Renal cortex interstitium (tissue), 11 donors: ENCODE measurements at regions not wholly inside any gene's neighbourhood (a gene's known extent, or its start where the extent isn't known, plus 50 kb on each side); places are given as distances from the start of the nearest gene placed in this dataset.
"Not testable (repeated sequence)": the region's sequence is repeated elsewhere in the genome, so short reads cannot be mapped to it uniquely, and the experiment has no call there.

ENCODE experiments used
- DNase-seq, 11 donors: peaks; one replicate each; pipeline ENCODE4 v3.0.0-alpha.2; 2013; ENCODE audit warnings: low read depth in 9 of 11, low spot score in 4 of 11; ENCODE audit errors: extremely low read depth in 1 of 11

DNA sequence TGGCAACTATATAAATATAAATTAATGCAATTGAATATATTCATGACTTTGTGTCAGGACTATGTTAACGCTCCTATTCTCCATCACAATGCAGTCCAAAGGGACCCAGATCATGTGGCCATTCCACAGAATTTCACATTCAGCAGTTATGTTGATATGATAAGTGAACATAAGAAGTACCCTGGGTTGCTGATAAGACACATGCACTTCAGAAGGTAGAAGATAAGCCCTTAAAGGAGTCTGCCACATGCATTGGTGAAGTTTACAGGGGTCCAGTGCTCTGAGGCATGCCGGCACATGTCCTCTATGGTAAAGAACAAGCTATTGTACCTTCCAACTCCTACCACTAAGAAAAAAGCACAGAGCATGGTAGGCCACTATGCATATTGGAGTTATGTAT, 76.4 kb downstream of the PHAX start:
- no peak for DNase-seq

DNA sequence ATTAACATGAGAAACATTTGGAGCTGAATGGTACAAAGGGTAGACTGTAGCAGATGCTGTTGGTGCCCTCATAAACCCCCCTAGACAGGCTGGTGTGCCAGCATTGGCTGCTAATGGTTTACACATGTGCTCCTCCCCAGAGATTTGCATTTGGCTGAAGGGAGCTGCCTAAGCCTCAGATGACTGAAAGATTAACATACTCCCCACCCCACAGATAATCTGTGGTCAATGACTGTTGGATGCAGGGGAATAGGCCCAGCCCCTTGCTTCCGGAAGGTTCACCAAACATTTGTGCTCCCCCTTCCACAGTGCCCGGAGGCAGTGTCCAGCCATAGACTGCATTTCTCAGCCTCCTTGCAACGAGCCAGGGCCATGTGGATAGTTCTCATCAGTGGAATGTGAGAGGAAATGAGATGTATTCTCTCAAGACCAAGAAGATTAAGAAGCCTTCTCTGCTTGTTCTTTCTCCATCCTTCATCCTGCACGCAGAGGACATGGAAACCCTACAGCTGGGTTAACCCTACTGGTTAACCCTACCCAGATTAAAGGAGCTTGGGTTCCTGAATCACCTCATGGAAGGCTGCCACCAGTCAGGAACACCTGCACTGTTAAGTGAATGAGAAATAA, 79.6 kb downstream of the PHAX start:
- DNase-seq: no peak

DNA sequence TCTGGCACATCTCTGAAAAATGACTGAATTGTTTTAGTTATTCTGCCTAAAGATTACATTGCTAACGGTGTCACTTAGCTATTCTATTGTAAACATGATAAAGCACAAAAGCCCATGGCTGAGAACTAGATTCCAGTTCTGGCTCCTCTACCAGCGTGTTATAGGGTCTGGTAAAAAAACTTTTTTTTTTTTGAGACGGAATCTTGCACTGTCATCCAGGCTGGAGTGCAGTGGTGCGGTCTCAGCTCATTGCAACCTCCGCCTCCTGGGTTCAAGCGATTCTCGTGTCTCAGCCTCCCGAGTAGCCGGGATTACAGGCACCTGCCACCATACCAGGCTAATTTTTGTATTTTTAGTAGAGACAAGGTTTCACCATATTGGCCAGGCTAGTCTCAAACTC, 80.6 kb downstream of the PHAX start:
- DNase-seq: not testable (repeated sequence)

DNA sequence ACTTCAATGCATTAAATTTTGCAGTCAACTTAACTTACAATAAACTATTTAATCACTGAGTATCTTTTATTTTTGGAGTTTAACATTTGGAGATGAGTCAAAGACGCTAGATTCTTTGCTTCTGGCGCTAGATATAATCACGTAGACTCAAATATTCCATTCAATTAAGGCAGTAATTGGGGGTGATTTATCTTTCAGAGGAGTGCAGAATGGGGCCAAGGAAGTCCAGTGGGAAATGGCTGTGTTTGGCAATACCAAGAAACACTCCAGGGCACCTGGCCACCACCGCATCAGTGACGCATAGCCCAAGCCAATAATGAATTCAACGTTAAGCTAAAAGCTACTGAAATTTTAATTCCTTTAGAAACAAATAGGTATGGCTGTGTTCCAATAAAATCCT, 81.2 kb downstream of the PHAX start:
- DNase-seq: no peak

DNA sequence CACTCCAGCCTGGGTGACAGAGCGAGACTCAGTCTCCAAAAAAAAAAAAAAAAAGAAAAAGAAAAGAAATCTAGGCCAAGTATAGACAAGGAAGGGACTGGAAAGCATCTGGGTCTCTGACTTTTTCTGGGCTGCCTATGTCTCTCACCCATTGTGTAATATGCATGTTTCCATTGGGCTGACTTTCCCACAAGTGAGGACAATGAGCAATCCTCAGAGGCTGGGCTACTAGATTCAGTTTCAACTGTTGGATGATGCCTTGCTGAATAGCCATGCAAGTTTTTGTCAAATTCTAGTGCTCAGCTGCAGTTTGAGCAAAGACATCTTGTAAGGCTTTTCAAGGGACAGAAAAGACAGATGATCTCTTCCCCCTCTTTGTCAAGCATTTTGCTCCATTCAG, 82.1 kb downstream of the PHAX start:
- no peak for DNase-seq

DNA sequence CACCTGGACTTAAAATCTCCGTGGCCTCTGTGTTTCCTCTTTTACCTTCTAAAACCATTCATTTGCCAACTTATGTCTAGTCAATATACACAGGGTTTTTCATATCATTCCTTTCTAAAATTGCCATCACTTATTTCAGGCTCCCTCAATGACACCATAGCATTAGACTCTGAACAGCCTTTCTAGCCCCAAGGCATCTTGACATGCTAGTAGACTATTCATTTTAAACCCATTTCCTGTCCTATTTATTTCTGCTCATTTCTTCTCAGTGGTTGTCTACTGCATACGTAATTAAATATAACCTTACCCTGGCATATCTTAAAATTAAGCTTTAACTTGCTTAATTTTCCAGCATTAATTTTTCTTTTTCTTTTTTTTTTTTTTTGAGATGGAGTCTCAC, 83.2 kb downstream of the PHAX start:
- DNase-seq: no peak

DNA sequence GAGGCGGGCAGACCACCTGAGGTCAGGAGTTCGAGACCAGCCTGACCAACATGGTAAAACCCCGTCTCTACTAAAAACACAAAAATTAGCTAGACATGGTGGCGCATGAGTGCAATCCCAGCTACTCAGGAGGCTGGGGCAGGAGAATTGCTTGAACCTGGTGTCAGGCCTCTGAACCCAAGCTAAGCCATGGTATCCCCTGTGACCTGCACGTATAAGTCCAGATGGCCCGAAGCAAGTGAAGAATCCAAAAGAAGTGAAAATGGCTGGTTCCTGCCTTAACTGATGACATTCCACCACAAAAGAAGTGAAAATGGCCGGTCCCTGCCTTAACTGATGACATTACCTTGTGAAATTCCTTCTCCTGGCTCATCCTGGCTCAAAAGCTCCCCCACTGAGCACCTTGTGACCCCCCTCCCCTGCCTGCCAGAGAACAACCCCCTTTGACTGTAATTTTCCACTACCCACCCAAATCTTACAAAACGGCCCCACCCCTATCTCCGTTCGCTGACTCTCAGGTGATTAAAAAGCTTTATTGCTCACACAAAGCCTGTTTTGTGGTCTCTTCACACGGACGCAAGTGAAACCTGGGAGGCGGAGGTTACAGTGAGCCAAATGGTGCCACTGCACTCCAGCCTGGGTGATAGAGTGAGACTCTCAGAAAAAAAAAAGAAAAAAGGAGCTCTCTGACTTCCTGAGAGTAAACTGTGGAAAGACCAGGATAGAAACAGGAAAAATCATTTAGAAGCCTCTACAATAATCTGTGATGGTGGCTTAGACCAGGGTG, 84.1 kb downstream of the PHAX start:
- DNase-seq: not testable (repeated sequence)

DNA sequence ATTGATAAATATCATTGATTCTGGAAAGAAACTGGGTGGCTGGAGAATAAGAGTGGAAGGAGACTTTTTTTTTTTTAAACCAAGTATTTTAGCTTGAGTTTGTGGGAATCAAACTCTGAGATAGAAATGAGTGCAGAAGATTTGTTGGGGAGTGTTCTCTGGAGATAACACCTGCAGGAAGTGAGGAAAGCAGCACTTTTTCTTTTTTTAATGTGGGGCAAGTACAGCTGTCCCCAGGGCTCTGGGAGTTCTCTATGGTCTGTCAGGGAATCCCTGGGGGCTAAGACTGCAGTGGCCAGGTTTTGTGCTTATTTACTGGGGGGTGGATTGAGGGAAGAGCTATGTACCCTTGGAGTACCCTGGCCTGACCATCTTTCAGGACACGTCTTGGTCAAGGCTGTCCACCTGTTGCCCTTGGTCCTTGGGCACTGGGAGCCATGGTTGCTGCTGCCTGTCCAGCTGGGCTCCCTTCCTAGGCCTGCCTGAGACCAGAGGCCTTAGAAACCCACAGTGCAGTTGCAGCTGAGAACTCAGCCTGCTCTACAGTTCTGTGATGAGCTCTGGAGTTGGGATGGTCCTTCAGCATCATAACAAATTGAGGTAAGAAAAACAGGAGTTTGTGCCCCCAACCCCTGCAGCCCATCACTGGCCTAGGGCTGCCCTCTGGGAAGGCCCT, 85.8 kb downstream of the PHAX start:
- no peak for DNase-seq

DNA sequence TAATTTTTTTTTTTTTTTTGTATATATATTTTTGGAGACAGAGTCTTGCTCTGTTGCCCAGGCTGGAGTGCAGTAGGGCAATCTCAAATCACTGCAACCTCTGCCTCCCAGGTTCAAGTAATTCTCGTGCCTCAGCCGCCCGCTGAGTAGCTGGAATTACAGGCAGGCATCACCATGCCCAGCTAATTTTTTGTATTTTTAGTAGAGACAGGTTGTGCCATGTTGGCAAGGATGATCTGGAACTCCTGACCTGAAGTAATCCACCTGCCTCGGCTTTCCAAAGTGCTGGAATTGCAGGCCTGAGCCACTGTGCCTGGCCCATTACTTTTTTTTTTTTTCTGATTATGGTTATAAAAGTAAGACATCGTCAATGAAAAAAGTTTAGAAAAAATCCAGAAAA, 84.0 kb upstream of the LMNB1 start:
- no peak for DNase-seq

DNA sequence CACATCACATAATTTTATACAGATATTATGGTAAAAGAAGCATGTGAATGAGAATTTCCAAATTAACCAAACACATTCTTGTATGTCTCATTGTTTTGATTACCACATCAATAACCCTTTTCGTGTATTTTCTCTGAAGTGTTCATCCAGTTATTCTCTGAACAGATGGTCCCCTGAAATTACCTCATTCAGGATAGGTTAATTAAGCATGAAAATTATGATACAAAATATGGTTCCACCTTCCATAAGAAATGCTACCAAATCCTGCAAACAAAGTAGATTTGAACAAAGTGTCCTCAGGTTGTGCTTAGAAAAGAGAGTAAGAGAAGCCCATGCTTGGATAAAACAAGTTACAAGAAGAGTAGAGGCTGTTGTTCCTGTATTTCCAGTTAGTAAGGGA, 83.1 kb upstream of the LMNB1 start:
- DNase-seq: no peak

DNA sequence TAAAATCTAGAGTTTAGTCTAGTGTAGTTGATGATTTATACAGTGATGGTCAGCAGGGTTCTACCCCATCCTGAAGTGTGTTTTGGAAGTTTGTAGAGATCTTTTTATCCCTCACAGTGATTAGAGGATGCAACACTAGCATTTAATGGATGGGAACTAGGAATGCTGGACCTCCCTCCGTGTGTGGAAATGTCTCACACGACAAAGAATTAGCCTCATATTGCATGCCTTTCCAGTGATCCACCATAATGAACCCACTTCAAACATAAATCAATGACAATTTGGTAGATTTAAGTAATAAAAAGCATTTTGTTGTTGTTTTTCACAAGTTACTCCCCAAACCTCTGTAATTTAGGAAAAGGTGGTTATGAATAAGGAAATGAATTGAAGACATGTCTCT, 82.5 kb upstream of the LMNB1 start:
- no peak for DNase-seq

DNA sequence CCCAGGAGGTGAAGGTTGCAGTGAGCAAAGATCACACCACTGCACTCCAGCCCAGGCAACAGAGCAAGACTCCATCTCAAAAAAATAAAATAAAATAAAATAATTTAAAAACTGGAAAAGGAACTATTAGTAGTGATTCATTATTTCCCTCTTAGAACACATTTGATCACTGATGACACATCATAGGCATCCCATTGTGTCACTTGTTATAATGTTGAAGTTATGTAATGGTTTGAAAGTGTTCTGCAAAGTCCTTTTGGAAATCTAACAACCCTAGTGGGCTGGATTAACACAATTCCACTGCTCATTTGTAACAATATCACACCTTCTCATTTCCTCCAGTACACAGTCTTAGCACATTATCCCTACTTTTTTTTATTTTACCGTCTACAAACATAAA, 81.8 kb upstream of the LMNB1 start:
- DNase-seq: no peak

DNA sequence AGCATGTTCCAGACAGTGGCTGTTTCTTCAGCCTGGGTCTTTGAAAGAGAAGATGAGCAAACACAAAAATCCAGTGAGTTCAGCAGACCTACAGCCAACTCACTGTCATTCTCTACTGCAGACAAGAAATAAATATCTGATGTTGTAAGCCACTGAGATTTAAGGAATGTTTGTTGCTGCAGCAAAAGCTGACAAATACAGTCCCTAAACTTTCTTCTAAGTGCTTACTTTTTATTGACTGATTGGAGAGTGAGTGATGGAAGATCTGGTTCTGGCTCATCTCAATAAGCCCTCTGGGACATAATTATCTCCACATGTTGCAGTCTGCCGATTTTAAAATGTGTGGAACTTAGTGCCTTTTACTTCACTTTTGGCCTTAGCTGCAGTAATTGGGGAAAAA, 69.9 kb upstream of the LMNB1 start:
- no peak for DNase-seq

DNA sequence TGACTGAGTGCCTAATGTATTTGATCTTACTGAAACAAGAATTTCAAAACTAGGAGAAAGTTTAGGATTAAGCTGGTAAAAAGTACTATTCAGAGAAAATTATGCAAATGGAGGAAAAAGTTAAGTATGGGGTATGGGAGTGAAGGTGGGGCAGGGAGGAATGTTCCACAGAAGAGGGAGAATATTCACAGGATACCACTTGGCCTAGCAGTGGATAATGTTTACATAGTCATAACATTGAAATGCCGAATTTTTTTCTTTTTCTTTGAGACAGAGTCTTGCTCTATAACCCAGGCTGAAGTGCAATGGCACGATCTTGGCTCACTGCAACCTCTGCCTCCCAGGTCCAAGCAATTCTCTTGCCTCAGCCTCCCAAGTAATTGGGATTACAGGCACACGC, 61.2 kb upstream of the LMNB1 start:
- DNase-seq: no peak

DNA sequence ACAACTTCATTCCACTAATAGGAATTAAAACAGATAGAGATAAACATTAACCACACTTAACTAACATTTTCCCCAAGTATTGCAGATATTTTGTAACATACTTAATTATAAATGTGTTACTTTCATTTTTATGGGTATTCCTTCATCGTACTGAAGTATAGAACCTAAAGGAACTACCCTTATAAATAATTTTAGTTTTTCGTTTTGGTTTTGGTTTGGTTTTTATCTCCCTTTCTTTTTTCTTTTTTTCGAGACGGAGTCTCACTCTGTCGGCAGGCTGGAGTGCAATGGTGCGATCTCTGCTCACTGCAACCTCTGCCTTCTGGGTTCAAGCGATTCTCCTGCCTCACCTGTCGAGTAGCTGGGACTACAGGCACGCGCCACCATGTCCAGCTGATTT, 60.1 kb upstream of the LMNB1 start:
- DNase-seq: no peak

DNA sequence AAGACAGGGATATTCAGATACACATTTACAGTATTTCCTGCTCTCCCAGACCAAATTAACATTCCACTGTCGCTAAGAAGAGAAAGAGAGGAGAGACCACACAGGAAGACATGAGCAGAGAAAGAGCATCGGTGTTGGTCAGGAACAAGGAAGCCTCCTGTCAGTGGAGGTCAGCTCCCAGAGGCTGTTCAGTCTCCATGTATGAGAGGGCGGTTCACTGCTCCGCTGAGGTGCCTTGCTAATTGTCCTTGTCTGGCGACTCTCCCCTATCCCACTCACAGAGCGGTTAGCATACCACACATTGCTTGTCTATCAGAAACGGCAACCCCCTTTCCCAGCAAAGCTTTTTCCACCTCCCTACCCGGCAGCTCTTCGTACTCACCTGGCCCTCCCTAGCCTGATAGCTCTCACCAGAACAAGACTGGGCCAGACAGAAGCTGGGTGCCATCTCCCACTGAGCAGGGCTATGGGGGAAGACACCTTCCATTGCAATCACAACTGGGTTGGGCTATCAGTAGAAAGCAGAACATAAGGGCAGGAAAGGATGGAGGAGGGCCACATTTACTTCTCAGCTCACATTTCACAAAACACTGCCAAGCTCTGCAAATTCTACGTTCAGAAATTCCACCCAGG, 58.6 kb upstream of the LMNB1 start:
- peak in 6 of 11 donors; percentile 5 to 29 (median 13) for DNase-seq

DNA sequence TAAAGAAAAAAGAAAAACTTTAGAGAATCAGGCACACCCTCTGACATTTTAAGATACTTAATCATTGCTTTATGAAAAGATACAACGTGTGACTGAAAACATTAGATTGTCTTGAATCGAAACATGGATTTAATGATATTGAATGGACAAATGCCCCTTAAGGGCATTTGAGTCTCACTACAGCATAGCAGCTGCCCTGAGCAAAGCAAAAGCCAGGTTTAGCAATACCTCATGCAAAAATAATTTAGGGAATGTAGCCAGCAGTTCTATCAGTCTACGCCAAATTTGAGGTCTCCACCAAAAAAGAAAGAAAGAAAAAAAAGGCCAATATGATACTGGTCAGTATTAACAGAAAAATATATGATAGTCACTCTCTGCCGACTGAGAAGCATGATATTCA, 56.6 kb upstream of the LMNB1 start:
- DNase-seq: no peak

DNA sequence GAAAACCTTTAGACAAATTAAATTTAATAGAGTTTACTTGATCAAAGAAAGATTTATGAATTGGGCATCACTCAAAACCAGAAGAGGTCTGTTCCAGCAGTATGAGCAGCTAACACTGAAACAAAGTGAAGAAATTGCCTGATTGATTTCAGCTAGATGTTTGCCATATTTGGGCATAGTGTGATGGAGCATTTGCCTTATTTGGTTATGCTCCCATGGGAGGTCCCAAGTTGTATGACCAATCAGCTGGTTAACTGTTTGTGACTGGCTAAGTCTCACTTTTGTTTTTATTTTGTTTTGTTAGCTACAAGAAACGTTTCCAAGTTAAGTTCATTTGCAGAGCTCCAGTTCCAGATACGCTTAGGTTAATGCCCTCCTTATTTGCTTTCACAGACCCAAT, 53.3 kb upstream of the LMNB1 start:
- no peak for DNase-seq
